ENCODE measurements at regions not wholly inside any gene's neighbourhood (a gene's known extent, or its start where the extent isn't known, plus 50 kb on each side); places are given as distances from the start of the nearest gene placed in this dataset.

GRCh38 chr13:78876915-78877549 lies 218.1 kb upstream of the OBI1 start:
- Histone ChIP-seq H3K79me2 (replicated peaks; ENCODE audit: insufficient read depth, low read length) (no peaks in the 10 kb centered on the region), H3F3A (ENCODE audit: insufficient read depth, low read length, poor library complexity, severe bottlenecking) (no peaks in the 10 kb centered on the region), H3K27ac (ENCODE audit: low read length) (no peak overlapping the region), H3K27me3 (ENCODE audit: insufficient read depth, low read depth, low read length) (no peaks in the 10 kb centered on the region), H4K20me1 (ENCODE audit: insufficient read depth) (no peaks in the 10 kb centered on the region), H3K36me3 (ENCODE audit: insufficient read depth, low read length) (no peaks in the 10 kb centered on the region), H3K9me2 (ENCODE audit: insufficient read depth, low read length) (no peaks in the 10 kb centered on the region), H3K9ac (ENCODE audit: low read length) (no peak overlapping the region), H3K4me3 (ENCODE audit: low read length) (no peak overlapping the region), H3K4me2 (ENCODE audit: low read length) (no peak overlapping the region), H2AFZ (ENCODE audit: low read depth, low read length) (no peak overlapping the region), H3K9me3 (ENCODE audit: low read length) (no peaks in the 10 kb centered on the region)
- TF ChIP-seq EP300 (conservative IDR thresholded peaks at IDR 0.05; ENCODE audit: poor library complexity, severe bottlenecking) = no peak
- TF ChIP-seq RAD21 (conservative IDR thresholded peaks at IDR 0.05) = no peak
- no peak for TF ChIP-seq MXI1 (conservative IDR thresholded peaks at IDR 0.05; ENCODE audit: poor library complexity, severe bottlenecking)
- TF ChIP-seq EZH2 (IDR thresholded peaks at IDR 0.05; ENCODE audit: borderline replicate concordance, insufficient read depth, low read length, poor library complexity, severe bottlenecking) = no peak

DNA sequence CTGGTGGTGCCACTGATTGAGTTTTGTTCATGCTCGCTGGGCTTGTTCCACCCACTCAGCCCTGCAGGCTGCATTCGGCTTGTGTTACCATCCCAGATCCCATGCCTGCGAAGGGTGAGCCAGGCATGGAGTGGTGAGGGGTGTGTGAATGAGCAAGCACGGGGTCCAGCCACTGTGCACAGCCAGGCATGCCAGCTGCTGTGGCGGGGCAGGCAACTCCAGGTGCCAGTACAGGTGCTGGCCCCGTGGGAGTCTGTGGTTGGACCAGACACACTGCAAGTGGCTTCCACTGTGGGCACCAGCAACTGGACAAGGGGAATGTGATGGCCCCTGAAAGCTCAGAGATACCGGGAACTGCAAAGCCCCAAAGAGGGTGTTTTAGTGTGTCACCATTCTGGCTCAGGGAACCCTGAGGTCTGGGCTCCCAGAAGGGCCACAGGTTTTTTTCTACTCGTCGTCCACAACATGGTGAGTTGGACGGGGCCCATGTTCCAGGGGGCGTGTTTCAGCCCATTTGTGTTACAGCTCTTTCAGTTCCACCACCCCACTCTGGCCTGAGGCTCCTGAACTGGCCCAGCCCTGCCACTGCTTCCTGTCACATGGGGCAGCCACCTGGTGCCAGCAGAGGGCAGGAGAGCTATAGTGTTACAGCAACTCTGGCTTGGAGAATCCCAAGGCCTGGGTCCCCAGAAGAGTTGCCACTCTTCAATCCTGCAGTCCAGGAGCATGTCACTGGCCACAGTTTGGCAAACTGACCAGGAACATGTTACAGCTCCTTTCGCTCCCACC lies 217.0 kb upstream of the OBI1 start:
- no peak overlapping the region for H2AFZ ChIP-seq (ENCODE audit: low read depth, low read length)

More for the DNA sequence above, 217.0 kb upstream of the OBI1 start:
- Histone ChIP-seq H3K9me3 (ENCODE audit: low read length) (no peaks in the 10 kb centered on the region), H3K27me3 (ENCODE audit: insufficient read depth, low read depth, low read length) (no peaks in the 10 kb centered on the region), H3K4me2 (ENCODE audit: low read length) (no peak overlapping the region), H3K4me3 (ENCODE audit: low read length) (no peak overlapping the region), H3K9me2 (ENCODE audit: insufficient read depth, low read length) (no peaks in the 10 kb centered on the region), H3K36me3 (ENCODE audit: insufficient read depth, low read length) (no peaks in the 10 kb centered on the region), H3F3A (ENCODE audit: insufficient read depth, low read length, poor library complexity, severe bottlenecking) (no peaks in the 10 kb centered on the region), H3K79me2 (replicated peaks; ENCODE audit: insufficient read depth, low read length) (no peaks in the 10 kb centered on the region), H3K27ac (ENCODE audit: low read length) (no peak overlapping the region), H3K9ac (ENCODE audit: low read length) (no peak overlapping the region), H4K20me1 (ENCODE audit: insufficient read depth) (no peaks in the 10 kb centered on the region)
- TF ChIP-seq CTCF (IDR thresholded peaks at IDR 0.05; ENCODE audit: poor library complexity, severe bottlenecking) (no peak), EZH2 (IDR thresholded peaks at IDR 0.05; ENCODE audit: borderline replicate concordance, insufficient read depth, low read length, poor library complexity, severe bottlenecking) (no peak), MXI1 (conservative IDR thresholded peaks at IDR 0.05; ENCODE audit: poor library complexity, severe bottlenecking) (no peak), SMC3 (conservative IDR thresholded peaks at IDR 0.05; ENCODE audit: poor library complexity) (no peak), RAD21 (conservative IDR thresholded peaks at IDR 0.05) (no peak), EP300 (conservative IDR thresholded peaks at IDR 0.05; ENCODE audit: poor library complexity, severe bottlenecking) (no peak)
- TF ChIP-seq, protein P1, sequence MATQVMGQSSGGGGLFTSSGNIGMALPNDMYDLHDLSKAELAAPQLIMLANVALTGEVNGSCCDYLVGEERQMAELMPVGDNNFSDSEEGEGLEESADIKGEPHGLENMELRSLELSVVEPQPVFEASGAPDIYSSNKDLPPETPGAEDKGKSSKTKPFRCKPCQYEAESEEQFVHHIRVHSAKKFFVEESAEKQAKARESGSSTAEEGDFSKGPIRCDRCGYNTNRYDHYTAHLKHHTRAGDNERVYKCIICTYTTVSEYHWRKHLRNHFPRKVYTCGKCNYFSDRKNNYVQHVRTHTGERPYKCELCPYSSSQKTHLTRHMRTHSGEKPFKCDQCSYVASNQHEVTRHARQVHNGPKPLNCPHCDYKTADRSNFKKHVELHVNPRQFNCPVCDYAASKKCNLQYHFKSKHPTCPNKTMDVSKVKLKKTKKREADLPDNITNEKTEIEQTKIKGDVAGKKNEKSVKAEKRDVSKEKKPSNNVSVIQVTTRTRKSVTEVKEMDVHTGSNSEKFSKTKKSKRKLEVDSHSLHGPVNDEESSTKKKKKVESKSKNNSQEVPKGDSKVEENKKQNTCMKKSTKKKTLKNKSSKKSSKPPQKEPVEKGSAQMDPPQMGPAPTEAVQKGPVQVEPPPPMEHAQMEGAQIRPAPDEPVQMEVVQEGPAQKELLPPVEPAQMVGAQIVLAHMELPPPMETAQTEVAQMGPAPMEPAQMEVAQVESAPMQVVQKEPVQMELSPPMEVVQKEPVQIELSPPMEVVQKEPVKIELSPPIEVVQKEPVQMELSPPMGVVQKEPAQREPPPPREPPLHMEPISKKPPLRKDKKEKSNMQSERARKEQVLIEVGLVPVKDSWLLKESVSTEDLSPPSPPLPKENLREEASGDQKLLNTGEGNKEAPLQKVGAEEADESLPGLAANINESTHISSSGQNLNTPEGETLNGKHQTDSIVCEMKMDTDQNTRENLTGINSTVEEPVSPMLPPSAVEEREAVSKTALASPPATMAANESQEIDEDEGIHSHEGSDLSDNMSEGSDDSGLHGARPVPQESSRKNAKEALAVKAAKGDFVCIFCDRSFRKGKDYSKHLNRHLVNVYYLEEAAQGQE (IDR thresholded peaks at IDR 0.05; ENCODE audit: borderline replicate concordance) = no peak
